Gastroesophageal sphincter (tissue), 3 donors: ENCODE measurements at regions not wholly inside any gene's neighbourhood (a gene's known extent, or its start where the extent isn't known, plus 50 kb on each side); places are given as distances from the start of the nearest gene placed in this dataset.

Experiments
- CTCF ChIP-seq, 4 experiments: fragments of 200-600 bp in 2 of 4; fragments of 450-650 bp in 2 of 4; sonication (generic) in 1 of 4; IDR thresholded peaks; one replicate each; pipeline ENCODE4 v1.5.1; 2017 to 2019; ENCODE audit warnings: antibody characterized with exemption in 4 of 4, mild to moderate bottlenecking in 2 of 4, moderate library complexity in 2 of 4
- EP300 ChIP-seq: sonication (generic); formaldehyde crosslinking; IDR thresholded peaks from one replicate; pipeline ENCODE4 v1.6.1; 2017; ENCODE audit warnings: antibody characterized with exemption, mild to moderate bottlenecking
- POLR2A ChIP-seq, 2 donors: fragments of 450-650 bp; IDR thresholded peaks; one replicate each; pipeline ENCODE4 v1.6.1; 2017; ENCODE audit warnings: antibody characterized with exemption in 2 of 2, mild to moderate bottlenecking in 2 of 2, moderate library complexity in 1 of 2
- POLR2AphosphoS5 ChIP-seq: sonication (generic); formaldehyde crosslinking; IDR thresholded peaks from one replicate; pipeline ENCODE4 v1.6.1; 2017; ENCODE audit warnings: antibody characterized with exemption

- no peak for TF ChIP-seq POLR2A (IDR thresholded peaks at IDR 0.05)
- TF ChIP-seq CTCF (IDR thresholded peaks at IDR 0.05), result no peak
- TF ChIP-seq POLR2AphosphoS5, result no peak
- no peak for TF ChIP-seq EP300
These were observed 182.8 kb upstream of the SLC27A6 start for GRCh38 chr5:128782446-128782845.
